Stimulated activated CD8-positive, alpha-beta memory T cell treated with anti-CD3 and anti-CD28 coated beads, Interleukin-7, amount 100 ng/mL, for 4 hours (primary cell): ENCODE measurements at regions not wholly inside any gene's neighbourhood (a gene's known extent, or its start where the extent isn't known, plus 50 kb on each side); places are given as distances from the start of the nearest gene placed in this dataset.

Source experiments
- DNase-seq, 2 donors: peaks; one replicate each; pipeline ENCODE4 v3.0.0-alpha.2; 2020; ENCODE audit warnings: low read depth in 2 of 2

DNA sequence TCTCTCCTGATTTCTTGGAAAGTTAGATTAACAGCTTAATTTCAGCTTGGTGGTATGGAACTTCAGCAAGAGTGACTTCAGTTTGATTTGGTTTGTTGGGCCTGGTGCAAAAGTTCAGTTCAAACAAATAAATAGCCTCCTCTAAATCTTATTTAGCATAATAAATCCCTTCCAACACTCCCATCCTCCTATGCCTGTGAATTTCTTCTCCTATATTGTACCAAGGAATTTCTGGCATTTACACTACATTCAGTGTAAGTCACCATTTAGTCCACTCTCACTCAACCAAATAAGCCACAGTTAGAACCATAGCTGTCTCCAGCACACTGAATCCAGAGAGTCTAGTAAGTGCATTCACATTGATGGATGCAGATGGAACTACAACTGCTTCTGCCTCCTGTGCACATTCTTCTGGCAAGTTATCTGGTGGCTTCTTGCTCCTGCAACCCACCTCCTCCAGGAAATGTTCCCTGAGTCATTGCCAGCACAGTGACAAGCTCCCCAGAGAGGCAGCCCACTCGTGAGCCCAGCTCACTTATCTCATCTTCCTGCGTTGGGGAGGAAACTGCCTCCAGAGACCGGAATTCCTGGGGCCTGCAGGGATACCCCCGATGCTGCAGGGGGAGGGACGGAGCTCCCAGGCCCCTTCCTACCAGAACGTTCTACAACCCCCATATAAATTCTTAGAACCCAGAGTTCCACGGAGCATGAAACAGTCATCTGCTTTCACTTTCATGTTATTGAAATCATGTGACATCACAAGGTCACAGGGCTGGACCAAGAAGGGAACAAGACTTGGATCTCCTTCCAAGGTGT is 318.3 kb downstream of the PHKB start:
- DNase-seq = peak in 1 of 2 donors; percentile 11

DNA sequence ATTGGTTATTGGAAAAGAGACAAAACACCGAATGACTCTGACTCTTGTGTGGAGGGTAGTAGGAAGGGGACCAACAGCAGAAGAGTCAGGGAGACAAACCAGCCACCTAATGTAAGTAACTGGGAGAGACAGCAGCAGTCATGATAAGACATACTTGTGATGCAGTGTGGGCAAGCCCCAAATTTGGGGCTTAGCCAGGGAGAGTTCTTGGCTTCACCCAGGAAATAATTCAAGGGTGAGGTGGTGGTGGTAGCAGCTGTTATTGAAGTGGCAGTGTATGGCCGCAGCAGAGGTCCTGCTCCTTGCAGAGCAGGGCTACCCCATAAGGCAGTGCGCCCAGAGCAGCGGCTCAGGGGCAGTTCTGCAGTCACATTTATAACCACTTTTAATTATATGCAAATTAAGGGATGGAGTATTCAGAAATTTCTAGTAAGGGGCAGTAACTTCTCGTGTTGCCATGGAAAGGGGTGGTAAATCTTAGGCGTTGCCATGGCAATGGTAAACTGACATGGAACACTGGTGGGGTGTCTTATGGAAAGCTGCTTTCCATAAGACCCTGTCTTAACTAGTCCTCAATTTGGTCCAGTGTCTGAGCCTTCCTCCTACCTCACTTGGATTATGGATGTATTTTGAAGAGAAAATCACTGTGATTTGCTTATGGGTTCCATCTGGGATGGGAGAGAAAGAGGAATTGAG is 317.1 kb downstream of the PHKB start:
- DNase-seq = no peak

DNA sequence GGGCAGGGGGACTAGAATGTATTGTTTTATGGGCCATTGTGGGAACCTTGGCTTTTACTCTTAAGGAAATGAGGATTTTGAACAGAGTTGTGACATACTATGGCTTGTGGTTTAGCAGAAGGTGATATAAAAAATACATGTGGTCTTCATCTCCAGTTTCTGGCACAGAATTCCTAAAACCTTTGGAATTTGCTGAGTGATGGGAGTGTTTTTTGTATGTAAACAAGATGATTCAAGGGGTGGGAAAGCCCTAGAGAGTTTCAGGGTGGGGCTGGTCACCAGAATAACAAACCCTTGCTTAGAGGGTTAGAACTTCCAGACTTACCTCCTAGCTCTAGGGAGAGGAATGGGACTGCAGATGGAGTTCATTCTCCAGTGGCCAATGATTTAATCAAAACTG is 316.1 kb downstream of the PHKB start:
- DNase-seq = no peak

DNA sequence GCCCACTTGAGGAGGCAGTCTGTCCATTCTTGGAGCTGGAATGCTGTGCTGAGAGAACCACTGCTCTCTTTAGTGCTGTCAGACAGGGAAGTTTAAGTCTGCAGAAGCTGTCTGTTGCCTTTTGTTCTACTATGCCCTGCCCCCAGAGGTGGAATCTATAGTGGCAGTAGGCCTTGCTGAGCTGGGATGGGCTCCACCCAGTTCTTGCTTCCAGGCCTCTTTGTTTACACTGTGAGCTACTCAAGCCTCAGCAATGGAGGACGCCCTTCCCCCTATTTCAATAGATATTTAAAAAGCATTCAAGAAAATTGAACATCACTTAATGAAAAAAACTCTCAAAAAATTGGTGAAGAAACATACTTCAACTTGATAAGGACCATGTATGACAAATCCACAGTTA is 313.5 kb downstream of the PHKB start:
- DNase-seq = no peak

DNA sequence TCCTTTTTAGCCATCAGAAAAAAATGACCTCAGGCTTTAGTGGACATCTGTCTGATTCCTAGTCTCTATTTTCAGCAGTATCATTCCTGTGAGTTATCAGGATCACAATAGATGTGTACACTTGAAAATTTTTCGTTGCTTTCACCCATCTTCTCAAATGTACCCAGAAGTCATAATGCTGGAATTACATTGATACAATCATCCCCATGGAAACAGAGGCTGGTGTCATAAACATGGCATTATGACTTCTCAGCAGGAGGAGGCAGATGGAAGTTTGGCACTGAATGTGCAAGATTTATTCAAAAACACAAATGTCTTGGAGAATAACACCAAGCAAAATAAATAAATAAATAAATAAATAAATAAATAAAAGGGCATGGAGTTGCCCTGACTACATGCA is 292.5 kb downstream of the PHKB start:
- DNase-seq = no peak
